SK-N-SH treated with all-trans-retinoic acid at 6 μM for 48 hours (cell line): ENCODE measurements at regions not wholly inside any gene's neighbourhood (a gene's known extent, or its start where the extent isn't known, plus 50 kb on each side); places are given as distances from the start of the nearest gene placed in this dataset.

Experiments used
- ARNTL ChIP-seq: fragments of 450-650 bp; formaldehyde crosslinking; IDR thresholded peaks from 2 replicates; pipeline ENCODE4 v1.5.0; 2020; ENCODE audit warnings: low read depth, mild to moderate bottlenecking, moderate library complexity, borderline replicate concordance
- TF ChIP-seq, protein P1 (sequence below): fragments of 250-450 bp; sonication (Bioruptor Pico); IDR thresholded peaks from 2 replicates; pipeline ENCODE4 v1.8.0; 2020; ENCODE audit warnings: mild to moderate bottlenecking, moderate library complexity, borderline replicate concordance

- TF ChIP-seq ARNTL (CRISPR knock-in tag), result no peak
- TF ChIP-seq, protein P1, sequence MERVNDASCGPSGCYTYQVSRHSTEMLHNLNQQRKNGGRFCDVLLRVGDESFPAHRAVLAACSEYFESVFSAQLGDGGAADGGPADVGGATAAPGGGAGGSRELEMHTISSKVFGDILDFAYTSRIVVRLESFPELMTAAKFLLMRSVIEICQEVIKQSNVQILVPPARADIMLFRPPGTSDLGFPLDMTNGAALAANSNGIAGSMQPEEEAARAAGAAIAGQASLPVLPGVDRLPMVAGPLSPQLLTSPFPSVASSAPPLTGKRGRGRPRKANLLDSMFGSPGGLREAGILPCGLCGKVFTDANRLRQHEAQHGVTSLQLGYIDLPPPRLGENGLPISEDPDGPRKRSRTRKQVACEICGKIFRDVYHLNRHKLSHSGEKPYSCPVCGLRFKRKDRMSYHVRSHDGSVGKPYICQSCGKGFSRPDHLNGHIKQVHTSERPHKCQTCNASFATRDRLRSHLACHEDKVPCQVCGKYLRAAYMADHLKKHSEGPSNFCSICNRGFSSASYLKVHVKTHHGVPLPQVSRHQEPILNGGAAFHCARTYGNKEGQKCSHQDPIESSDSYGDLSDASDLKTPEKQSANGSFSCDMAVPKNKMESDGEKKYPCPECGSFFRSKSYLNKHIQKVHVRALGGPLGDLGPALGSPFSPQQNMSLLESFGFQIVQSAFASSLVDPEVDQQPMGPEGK, result no peak
Measured at GRCh38 chr5:87184605-87185004, 83.1 kb upstream of the RASA1 start.
